ENCODE measurements at regions not wholly inside any gene's neighbourhood (a gene's known extent, or its start where the extent isn't known, plus 50 kb on each side); places are given as distances from the start of the nearest gene placed in this dataset.

GRCh38 chr7:96471606-96472005 is 149.7 kb upstream of the SLC25A13 start:
- TF ChIP-seq CTCF (IDR thresholded peaks at IDR 0.05), result no peak
- TF ChIP-seq EP300 (IDR thresholded peaks at IDR 0.05), result no peak
- no peak for TF ChIP-seq POLR2A (IDR thresholded peaks at IDR 0.05)
- no peak for TF ChIP-seq POLR2AphosphoS5 (IDR thresholded peaks at IDR 0.05)

Measured in suprapubic skin (tissue), 4 donors.